ENCODE measurements at regions not wholly inside any gene's neighbourhood (a gene's known extent, or its start where the extent isn't known, plus 50 kb on each side); places are given as distances from the start of the nearest gene placed in this dataset.
"Not testable (repeated sequence)": the region's sequence is repeated elsewhere in the genome, so short reads cannot be mapped to it uniquely, and the experiment has no call there.

DNA sequence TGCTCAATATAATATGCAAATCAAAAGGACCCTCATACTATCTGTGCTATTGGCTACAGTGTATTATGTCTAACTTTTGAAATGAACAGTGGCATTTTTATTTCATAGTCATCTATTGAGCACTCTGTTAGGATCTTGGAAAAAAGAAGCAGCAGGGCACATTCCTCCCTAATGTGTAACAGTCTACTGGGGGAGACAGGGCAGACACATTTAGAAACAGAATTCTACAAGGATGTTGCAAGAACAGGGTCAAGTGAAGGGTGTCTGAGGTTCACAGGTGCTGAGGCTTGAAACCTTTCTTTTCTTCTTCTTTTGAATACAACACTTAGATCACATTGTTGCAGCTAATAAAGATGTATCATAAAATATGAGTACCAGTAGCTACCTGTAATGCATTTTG is 129.7 kb upstream of the SLC4A4 start:
- H3K4me3 ChIP-seq (ENCODE audit: low read length), result no peak overlapping the region
- TF ChIP-seq ZNF274 (IDR thresholded peaks at IDR 0.05; ENCODE audit: low read depth, low read length), result no peak

DNA sequence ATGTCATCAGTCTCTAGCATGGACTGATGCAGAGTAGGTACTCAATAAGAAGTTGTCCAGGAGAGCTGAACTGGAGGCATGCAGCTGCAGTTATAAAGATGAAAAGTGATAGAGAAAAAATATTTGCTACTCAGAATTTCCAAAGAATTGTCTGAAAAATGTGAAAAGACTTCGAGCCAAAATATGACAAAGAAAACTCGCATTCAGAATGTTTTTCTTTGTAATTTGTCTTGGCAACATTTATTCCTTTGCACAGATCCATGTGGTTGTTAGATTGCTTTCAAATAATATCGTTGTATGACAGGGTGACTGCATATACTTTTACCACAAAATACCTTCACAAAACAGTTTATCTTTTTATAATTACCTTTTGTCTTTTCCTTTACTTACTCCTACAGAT is 128.0 kb upstream of the SLC4A4 start:
- TF ChIP-seq ZNF274 (IDR thresholded peaks at IDR 0.05; ENCODE audit: low read depth, low read length), result no peak
- H3K4me3 ChIP-seq (ENCODE audit: low read length), result no peak overlapping the region

DNA sequence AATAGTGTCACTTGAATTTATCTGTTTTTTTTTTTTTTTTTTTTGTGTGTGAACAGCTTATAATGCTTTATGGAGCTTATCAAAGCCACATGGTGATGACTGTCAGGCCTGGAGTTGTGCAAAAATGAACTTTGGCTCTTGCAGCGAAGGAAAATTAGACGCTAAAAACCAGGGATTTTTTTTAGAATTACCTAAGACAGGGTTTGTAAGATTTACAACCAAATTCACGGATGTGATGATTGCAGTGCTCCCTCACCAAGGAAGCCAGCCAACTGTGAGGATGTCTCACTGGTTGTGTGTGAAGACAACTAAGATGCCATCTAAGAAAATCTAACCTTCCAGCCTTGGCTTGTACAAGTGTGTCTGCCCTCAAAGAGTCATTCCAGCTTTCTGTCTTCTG is 127.1 kb upstream of the SLC4A4 start:
- H3K4me3 ChIP-seq (ENCODE audit: low read length), result no peak overlapping the region
- TF ChIP-seq ZNF274 (IDR thresholded peaks at IDR 0.05; ENCODE audit: low read depth, low read length), result no peak

DNA sequence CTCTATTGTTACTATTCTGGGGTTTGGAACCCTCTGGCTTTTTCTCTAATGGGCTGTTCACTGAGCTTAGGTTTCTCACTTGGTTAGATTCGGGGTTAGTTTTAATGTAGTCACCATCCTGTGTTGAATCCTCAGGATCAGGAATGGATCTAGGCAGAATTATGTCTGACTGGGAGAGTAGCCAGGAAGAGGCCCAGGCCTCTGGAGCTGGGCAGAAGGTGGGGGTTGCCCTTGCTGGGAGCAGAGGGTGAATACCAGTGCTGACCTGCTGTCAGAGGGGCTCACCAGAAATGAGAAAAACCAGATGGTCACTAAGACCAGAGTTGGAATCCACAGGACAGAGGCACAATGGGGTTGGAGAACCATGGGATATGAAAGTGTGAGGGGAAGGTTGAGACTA is 126.6 kb upstream of the SLC4A4 start:
- no peak for TF ChIP-seq ZNF274 (IDR thresholded peaks at IDR 0.05; ENCODE audit: low read depth, low read length)
- H3K4me3 ChIP-seq (ENCODE audit: low read length), result no peak overlapping the region

DNA sequence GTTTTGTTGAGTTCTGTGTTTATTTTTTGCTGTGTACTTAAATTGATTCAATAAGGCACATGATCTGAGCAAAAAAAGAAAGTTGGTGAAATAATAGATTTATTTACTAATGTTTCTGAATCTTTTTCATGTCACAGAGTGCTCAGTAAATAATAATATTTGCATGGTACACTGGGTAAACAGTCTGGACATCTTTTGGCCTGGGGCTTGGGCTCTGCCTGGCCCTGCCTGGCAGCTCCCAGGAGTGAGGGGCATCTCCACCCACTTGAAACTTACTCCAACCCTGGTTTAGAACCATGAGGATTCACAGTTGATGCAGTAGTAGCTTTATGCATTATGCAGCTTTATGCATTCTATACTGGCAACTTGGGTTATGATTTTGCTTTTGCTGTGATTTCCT is 124.2 kb upstream of the SLC4A4 start:
- H3K4me3 ChIP-seq (ENCODE audit: low read length), result no peak overlapping the region
- TF ChIP-seq ZNF274 (IDR thresholded peaks at IDR 0.05; ENCODE audit: low read depth, low read length), result no peak

DNA sequence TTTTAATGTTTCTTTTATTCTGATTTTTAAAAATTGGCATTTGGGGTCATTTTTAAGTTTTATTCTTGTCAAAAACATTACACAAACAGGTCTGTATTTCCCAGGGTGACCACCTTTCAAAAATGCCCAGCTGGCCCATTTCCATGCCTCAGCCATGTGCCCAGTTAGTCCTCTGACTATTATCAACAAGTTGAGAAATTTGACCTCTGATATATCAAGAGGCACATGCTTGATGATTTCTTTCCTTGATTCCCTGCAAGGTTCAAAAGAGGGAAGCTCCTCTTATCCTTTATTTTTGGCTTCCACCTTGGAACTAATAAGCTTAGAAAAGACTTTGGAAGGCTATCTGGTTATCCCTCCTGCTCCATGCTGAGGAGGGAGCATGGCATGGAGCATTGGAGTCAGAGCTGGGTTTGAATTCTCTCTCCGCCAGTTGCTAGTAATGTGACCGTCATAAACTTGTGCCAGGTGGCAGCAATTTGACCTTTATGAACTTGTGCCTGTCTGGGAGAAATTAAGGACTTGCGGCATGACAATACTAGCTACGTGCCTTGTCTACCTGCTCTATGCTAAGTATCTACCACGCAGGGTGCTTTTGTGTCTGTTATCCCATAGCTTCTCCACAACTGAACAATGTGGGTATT is 122.4 kb upstream of the SLC4A4 start:
- no peak overlapping the region for H3K4me3 ChIP-seq (ENCODE audit: low read length)
- TF ChIP-seq ZNF274 (IDR thresholded peaks at IDR 0.05; ENCODE audit: low read depth, low read length), result no peak

DNA sequence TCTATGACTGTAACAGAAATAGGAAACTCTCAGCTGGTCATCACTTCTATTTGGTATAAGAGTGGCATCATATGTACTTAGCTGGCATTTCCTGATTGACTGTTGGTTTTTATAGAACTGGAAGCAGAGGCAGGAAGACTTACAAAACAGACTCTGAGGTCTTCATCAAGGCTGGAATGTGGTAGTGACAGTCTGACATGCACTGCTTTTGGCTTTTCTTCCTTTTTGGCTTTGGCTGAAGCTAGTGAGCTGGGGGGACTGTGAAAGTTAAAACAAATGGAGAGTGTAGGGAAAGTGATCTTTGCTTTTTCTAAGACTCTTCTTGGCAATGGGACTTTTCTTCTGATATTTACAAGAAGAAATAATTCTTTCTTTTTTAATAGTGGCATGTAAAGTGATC is 121.1 kb upstream of the SLC4A4 start:
- no peak for TF ChIP-seq ZNF274 (IDR thresholded peaks at IDR 0.05; ENCODE audit: low read depth, low read length)
- no peak overlapping the region for H3K4me3 ChIP-seq (ENCODE audit: low read length)

DNA sequence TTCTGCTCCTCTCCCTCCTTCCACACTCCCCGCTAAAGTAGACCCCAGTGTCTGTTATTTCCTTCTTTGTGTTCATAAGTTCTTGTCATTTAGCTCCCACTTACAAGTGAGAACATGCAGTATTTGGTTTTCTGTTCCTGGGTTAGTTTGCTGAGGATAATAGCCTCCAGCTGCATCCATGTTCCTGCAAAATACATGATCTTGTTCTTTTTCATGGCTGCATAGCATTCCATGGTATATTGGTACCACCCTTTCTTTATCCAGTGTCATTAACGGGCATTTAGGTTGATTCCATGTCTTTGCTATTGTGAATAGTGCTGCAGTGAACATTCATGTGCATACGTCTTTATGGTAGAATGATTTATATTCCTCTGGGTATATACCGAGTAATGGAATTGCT is 118.0 kb upstream of the SLC4A4 start:
- H3K4me3 ChIP-seq (ENCODE audit: low read length), result not testable (repeated sequence)

DNA sequence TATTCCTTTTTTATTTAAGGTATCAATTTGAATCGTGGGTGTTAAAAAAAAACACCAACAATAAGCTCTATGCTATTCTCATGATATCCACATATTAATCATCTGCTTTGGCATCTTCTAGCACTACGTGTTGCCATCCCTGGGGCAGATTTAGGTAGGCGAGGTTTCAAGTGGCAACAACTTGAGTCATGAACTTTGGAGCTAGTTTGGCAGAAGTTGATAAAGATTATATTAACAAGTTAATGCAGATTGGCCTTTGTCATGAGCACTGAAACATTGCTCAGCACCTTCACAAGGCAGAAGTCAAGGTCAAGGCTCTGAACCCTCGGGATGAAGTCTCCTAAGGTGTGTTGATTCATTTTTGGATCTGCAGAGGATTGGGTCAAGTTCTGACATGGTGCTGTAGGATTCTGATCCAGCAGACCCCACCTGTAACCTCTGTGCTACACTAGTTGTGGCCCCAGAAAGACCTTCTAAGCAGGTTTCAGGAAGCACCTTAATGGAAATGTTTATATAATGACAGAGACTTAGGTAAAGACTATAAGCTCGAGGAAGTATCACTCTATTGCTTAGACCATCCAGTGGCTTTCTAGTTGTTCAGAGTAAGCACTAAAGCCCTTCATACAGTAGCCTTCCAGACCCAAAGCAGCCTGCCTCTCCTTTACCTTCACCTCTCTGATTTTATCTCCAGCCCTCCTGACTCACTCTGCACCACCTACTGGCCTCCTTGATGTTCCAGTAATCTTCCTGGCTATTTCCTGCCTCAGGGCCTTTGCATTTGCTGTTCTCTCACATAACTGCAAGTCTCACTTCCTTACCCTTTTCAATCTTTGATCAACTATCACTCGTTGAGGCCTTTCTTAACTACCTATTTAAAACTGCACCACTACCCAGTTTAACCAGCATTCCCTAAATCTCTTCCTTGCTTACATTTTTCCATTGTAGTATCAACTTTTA is 117.0 kb upstream of the SLC4A4 start:
- no peak overlapping the region for H3K4me3 ChIP-seq (ENCODE audit: low read length)
- TF ChIP-seq ZNF274 (IDR thresholded peaks at IDR 0.05; ENCODE audit: low read depth, low read length), result no peak

DNA sequence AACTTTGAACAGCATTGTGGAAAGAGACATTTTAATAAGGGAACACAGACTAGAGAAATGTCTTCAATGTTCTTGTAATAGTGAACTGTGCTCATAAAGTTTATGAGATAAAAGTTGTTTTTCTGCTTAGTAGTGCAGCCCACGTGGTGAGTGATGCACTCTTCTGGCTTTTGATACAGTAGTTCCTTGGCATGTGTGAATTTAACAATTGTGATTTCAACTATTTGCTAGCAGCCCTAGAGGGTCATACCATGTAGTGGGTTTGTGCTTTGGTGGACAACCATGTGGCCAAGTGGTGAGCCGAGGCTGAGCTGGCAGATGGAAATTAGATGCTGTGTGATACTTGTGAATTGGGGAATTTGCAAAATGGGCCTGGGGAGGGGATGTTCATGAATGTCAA is 116.2 kb upstream of the SLC4A4 start:
- TF ChIP-seq ZNF274 (IDR thresholded peaks at IDR 0.05; ENCODE audit: low read depth, low read length), result no peak
- H3K4me3 ChIP-seq (ENCODE audit: low read length), result no peak overlapping the region

DNA sequence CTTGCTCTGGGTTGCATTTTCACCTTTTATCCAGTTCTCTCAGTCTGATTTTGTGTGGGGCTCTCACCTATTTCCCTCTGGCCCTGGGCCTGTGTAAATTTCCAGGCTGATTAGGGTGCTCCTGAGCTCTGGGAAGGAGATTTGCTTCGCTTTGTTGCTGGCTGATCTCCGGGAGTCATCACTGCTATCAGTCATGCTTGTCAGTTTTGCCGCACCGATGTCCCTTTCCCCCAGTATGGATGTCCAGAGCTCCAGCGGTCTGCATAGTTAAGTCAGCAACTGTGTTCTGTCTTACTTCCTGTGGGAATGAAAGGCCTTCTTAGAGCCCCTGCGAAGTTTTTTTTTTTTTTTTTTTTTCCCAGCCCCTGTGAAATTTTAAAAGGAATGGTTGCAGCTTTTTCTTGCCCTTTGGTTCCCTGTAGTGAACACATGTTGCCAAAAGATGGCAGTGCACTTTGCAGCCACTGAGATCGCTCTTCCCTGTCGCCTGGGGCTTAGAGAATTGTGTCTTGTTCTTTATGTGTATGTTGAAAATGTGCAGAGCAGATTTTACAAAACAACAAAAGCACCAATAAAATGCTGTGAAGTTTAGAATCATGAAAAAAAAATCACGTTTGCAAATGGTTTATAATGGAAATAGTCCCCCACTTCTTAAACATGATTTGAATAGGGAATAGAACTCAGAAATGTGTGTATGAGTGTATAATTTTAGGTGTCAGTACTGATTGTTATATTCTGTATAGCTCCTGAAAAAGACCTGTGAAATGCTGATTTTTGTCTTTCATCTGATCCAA is 109.1 kb upstream of the SLC4A4 start:
- no peak overlapping the region for H3K4me3 ChIP-seq (ENCODE audit: low read length)
- TF ChIP-seq ZNF274 (IDR thresholded peaks at IDR 0.05; ENCODE audit: low read depth, low read length), result no peak

DNA sequence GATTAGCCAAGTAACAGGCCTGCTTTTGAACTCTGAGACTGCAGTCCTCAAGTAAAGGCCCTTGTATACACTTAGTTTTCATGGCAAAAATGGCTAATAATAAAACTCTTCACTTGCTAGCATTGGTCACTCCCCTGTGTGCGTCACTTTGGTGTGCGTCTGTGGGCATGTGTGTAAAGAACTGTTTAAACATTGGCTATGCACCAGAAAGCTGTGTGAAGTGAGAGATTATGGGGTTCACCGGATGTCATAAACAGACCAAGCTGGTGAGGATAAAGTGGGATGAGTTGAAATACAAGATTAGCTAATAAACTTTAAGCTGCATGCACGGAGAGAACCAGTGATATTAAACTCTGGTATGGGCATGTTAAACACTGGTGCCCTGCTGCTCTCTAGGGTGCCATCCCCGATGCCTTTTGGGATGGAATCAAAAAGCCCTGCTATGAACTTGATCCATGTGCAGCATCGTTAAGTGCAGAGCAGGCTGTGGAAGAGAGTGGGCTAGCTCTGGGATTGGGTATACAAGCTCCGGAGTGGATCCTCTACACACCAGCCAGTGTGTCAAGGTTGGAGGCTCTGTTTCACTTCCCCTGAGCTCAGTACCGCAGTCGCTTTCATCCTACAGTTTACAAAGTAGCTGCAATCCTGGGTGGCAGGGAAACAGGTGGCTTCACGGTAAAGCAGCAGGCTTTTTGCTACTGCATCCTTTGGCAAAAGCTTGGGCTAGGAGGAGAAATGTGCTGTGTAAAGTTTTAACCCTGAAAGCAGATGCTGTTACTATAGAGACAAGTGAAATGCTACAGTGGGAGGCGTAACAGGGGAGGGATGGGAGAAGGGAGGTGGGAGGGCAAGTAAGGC is 108.3 kb upstream of the SLC4A4 start:
- TF ChIP-seq ZNF274 (IDR thresholded peaks at IDR 0.05; ENCODE audit: low read depth, low read length), result no peak
- no peak overlapping the region for H3K4me3 ChIP-seq (ENCODE audit: low read length)

DNA sequence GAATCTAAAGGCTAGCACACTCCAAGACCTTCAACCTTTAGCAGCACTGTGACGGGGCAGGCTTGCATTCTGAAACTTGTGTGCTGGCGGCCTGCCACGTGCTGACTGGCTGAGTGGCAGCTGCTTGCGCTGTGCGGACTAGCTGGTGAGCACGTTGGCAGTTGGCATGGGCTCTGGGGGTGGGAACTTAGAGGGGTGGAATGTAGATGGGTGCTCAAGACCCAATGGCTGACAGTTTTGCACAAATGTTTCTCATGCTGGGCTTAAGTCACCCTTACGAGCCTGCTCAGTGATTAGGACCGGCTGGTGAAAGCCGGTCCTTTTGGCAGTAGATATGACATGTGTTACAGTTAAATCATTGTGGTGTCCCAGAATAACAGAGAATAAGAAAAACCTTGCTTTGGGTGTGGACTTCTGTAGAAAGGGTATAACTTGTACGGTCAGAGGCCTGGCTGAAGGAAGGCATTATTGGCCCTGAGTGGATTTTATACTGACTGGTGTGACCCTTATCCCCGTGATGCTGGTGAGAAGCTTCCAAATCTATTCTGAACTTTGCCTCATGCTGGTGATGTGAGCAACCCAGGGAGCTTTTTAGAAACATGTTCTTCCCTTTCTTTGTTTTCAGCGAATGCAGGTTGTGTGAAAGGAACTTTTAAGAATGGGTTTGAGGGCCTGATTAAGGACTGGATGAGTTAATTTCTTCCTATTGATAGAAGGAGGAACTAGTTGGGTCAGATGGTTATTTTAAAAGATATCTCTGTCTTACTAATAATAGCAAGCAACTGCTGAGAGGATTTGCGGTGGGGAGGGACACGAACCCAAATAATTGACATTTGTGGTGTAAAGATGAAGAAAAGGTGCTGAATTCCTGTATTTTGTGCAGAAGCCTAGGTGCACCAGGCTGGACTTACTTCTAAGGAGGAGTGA is 107.4 kb upstream of the SLC4A4 start:
- no peak overlapping the region for H3K4me3 ChIP-seq (ENCODE audit: low read length)
- TF ChIP-seq ZNF274 (IDR thresholded peaks at IDR 0.05; ENCODE audit: low read depth, low read length), result no peak
